ENCODE measurements at regions not wholly inside any gene's neighbourhood (a gene's known extent, or its start where the extent isn't known, plus 50 kb on each side); places are given as distances from the start of the nearest gene placed in this dataset.

DNA sequence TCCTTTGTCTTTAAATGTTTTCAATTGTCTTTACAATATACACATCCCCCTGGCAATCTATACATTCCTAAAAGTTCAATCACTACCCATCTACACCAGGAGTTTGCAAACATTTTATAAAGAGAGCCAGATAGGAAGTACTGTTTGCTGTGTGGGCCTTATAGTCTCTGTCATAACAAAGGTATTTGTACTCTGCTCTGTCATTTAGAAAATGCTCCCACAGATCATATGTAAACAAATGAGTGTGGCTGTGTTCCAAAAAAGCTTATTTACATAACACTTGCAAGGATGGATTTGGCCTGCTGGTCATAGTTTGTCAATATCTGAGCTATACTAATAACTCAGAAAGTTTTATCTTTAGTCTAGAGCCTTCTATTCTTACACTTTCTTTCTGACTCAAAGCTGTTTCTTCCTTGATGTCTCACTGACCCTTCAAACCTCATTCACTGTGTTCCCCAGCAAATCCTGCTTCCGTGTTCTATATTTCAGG is 511.9 kb downstream of the GBE1 start:
- TF ChIP-seq SIN3A (IDR thresholded peaks at IDR 0.05; ENCODE audit: borderline replicate concordance, insufficient read depth, low read depth, low read length) = no peak
- no peak for TF ChIP-seq CTCF (IDR thresholded peaks at IDR 0.05)
- no peak for TF ChIP-seq POLR2AphosphoS5 (IDR thresholded peaks at IDR 0.05; ENCODE audit: low read depth, low read length)
- TF ChIP-seq REST (IDR thresholded peaks at IDR 0.05; ENCODE audit: insufficient read depth in 1 of 2, low read depth in 2 of 2, low read length in 1 of 2) = no peak
- no peak for TF ChIP-seq TCF7L2 (IDR thresholded peaks at IDR 0.05; ENCODE audit: low read depth, low read length)

Measured in Panc1 (cell line).